ENCODE measurements at regions not wholly inside any gene's neighbourhood (a gene's known extent, or its start where the extent isn't known, plus 50 kb on each side); places are given as distances from the start of the nearest gene placed in this dataset.
"Not testable (repeated sequence)": the region's sequence is repeated elsewhere in the genome, so short reads cannot be mapped to it uniquely, and the experiment has no call there.

- intact Hi-C loops (cut with DNase I) = not testable (repeated sequence)
- peak in 1 of 10 donors; percentile 17 for DNase-seq
These were observed 3430.4 kb upstream of the OR11H1 start for GRCh38 chr22:12097588-12097987.

Measured in posterior cingulate gyrus (tissue), 11 donors.